ENCODE measurements at regions not wholly inside any gene's neighbourhood (a gene's known extent, or its start where the extent isn't known, plus 50 kb on each side); places are given as distances from the start of the nearest gene placed in this dataset.

DNA sequence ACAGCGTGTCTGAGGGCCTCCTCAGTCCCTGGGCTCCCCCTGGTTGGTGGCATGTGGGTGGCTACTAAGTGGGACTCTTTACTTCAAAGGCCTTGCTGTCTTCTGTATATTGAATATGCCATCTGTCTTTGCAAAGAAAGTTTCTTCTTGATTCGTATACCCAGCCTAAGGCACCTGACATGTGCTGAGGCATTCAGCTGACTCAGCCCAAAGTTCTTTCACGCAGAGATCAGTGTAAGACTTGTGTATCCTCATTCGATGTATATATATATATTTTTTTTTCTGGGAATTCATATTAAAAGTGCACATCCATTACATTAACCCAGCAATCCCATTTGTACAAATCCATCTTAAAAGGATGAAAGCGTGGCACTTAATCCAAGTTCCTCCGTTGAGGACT lies 115.1 kb upstream of the PMEPA1 start:
- TF ChIP-seq CTCF (IDR thresholded peaks at IDR 0.05) = no peak
- no peak for TF ChIP-seq EP300 (IDR thresholded peaks at IDR 0.05)
- no peak for TF ChIP-seq POLR2A (IDR thresholded peaks at IDR 0.05)
